Astrocyte (in vitro differentiated cells and primary cell): ENCODE measurements at regions not wholly inside any gene's neighbourhood (a gene's known extent, or its start where the extent isn't known, plus 50 kb on each side); places are given as distances from the start of the nearest gene placed in this dataset.

ENCODE experiments used
- EZH2 ChIP-seq: IDR thresholded peaks from 2 replicates; pipeline ENCODE4 v1.6.1; 2012; ENCODE audit warnings: mild to moderate bottlenecking, low read length, inconsistent platforms; ENCODE audit not compliant: insufficient read depth
- TF ChIP-seq, protein P1 (sequence below): IDR thresholded peaks from 2 replicates; pipeline ENCODE4 v1.5.1; 2011; ENCODE audit warnings: low read depth, mild to moderate bottlenecking, inconsistent platforms, low read length, moderate library complexity; ENCODE audit not compliant: insufficient read depth

DNA sequence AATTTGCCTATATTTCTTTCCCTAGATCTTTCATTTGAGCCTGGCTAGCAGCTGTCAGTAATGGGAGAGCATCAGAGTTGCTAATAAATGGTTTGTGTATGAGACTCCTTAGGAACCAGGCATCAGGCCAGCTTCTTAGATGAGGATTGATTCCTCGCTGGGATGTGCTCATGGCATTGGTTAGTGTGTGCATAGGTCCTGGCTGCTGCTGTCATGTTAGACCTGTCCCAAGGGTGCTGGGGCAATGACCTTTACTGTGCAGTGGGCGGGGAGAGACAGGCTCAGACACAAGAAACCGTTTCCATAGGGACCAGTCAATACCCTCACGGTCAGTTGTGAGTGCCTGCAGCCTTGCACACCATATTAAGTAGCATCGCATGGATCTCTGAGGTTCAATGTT is 112.3 kb upstream of the NR3C1 start:
- TF ChIP-seq, protein P1, sequence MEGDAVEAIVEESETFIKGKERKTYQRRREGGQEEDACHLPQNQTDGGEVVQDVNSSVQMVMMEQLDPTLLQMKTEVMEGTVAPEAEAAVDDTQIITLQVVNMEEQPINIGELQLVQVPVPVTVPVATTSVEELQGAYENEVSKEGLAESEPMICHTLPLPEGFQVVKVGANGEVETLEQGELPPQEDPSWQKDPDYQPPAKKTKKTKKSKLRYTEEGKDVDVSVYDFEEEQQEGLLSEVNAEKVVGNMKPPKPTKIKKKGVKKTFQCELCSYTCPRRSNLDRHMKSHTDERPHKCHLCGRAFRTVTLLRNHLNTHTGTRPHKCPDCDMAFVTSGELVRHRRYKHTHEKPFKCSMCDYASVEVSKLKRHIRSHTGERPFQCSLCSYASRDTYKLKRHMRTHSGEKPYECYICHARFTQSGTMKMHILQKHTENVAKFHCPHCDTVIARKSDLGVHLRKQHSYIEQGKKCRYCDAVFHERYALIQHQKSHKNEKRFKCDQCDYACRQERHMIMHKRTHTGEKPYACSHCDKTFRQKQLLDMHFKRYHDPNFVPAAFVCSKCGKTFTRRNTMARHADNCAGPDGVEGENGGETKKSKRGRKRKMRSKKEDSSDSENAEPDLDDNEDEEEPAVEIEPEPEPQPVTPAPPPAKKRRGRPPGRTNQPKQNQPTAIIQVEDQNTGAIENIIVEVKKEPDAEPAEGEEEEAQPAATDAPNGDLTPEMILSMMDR = no peak
- no peak for TF ChIP-seq EZH2
